ENCODE measurements at regions not wholly inside any gene's neighbourhood (a gene's known extent, or its start where the extent isn't known, plus 50 kb on each side); places are given as distances from the start of the nearest gene placed in this dataset.

DNA sequence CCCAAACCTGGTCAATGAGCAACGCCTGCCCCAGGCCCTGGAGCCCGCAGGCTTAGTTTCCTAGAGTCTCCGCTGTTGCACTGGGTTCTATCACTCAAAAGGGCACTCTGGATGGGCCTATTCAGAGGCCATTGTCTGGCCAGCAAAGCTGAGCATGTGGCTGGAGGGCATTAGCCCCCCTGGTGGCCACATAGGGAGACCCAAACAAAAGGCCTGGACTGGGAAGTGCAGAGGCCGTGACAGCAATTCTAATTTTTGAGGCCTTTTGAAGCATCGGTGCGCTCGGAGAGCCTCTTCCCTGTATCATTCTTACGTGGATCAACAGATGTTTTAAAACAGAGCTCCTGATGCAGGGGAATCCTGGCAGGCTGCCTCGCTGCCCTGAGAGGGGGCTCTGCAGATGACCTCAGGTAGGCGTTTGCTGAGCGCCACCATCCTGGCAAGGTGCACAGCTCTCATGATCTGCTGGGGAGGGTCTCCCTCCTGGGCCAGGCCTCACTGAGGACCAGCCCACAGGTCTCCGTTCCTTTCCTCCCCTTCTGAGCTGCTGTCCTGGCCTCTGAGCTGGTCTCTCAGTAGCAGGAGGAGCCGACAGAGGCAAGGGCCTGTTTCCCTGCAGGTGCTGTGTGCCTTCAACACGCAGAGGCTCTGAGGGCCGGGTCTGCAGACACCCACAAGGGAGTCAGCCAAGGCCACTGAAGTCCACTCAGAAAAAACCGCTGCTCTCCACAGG is 190.5 kb downstream of the URI1 start:
- Histone ChIP-seq H3K4me1 (no peaks in the 10 kb centered on the region), H3K27me3 (no peaks in the 10 kb centered on the region), H3K4me3 (no peak overlapping the region), H3K9me3 (peaks cover 0 to 2% (median 0%) of the 10 kb centered on the region in 12 donors), H3K27ac (no peak overlapping the region), H3K36me3 (no peaks in the 10 kb centered on the region)
- TF ChIP-seq POLR2A (IDR thresholded peaks at IDR 0.05): no peak
- TF ChIP-seq, protein P1, sequence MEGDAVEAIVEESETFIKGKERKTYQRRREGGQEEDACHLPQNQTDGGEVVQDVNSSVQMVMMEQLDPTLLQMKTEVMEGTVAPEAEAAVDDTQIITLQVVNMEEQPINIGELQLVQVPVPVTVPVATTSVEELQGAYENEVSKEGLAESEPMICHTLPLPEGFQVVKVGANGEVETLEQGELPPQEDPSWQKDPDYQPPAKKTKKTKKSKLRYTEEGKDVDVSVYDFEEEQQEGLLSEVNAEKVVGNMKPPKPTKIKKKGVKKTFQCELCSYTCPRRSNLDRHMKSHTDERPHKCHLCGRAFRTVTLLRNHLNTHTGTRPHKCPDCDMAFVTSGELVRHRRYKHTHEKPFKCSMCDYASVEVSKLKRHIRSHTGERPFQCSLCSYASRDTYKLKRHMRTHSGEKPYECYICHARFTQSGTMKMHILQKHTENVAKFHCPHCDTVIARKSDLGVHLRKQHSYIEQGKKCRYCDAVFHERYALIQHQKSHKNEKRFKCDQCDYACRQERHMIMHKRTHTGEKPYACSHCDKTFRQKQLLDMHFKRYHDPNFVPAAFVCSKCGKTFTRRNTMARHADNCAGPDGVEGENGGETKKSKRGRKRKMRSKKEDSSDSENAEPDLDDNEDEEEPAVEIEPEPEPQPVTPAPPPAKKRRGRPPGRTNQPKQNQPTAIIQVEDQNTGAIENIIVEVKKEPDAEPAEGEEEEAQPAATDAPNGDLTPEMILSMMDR (IDR thresholded peaks at IDR 0.05): no peak
- 87 to 91% (median 90%) methylated on average over 15 to 16 of the region's 16 CpGs for WGBS, 4 donors
- DNase-seq: no peak
- ATAC-seq: no peak
- intact Hi-C loops (cut with DNase I): no loop called here

DNA sequence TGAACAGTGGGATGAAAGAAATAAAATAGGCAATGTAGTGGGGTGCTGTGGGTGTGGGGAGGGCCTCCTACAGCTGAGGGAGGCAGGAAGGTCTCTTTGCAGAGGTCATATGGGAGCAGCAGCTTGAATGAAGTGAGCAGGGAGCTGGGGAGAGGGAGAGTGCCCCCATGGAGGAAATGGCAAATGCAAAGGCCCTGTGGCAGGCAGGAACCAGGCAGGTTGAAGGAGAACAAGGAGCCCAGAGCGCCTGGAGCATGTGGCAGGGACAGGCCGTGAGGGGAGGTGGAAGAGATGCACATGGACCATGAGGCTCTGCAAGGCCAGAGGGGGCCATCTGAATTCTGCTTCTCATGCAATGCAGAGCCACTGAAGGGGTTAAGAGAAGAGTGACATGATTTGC is 191.8 kb downstream of the URI1 start:
- Histone ChIP-seq H3K27ac (no peak overlapping the region), H3K4me3 (no peak overlapping the region), H3K27me3 (no peaks in the 10 kb centered on the region), H3K36me3 (no peaks in the 10 kb centered on the region), H3K9me3 (peaks cover 0 to 2% (median 0%) of the 10 kb centered on the region in 12 donors), H3K4me1 (no peaks in the 10 kb centered on the region)
- ATAC-seq (no peak), DNase-seq (no peak)
- intact Hi-C loops (cut with DNase I): no loop called here
- TF ChIP-seq, protein P1 (IDR thresholded peaks at IDR 0.05): no peak
- TF ChIP-seq POLR2A (IDR thresholded peaks at IDR 0.05): no peak
- 82 to 92% (median 87%) methylated on average over 2 of the region's 2 CpGs for WGBS, 4 donors

DNA sequence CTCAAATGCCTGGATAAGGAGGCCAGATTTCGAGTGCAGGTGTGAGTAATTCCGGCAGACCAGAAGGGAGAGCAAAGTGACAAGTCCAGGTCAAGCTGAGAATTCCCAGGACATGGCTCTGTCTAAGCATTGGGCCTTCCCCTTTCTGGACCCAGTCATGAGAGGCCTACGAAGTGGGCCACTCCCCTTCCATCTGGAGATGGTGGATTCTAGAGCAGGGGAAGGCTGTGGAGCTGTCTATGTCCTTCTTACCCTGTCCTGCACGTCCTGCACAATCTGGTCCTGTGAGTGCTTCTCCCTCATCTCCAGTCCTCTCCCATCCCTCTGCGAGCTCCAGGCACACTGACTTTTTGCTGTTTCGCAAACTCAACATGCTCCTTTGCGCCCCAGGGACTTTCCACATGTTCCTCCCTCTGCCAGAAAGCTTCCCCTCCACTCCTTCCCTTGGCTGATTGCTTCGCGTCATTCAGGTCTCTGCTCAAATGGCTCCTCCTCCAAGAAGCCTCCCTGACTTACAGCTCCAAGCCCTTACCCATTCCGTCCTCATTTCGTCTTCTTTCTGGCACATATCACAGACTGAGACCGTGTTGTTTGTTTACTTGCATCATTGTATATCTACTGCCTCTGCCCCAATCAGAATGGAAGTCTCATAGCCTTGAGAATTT is 193.2 kb downstream of the URI1 start:
- 62 to 75% (median 65%) methylated on average over 12 of the region's 12 CpGs for WGBS, 4 donors
- H3K4me1 ChIP-seq: no peaks in the 10 kb centered on the region
- ATAC-seq: no peak
- no peak for TF ChIP-seq POLR2A (IDR thresholded peaks at IDR 0.05)
- TF ChIP-seq, protein P1 (IDR thresholded peaks at IDR 0.05): no peak
- H3K36me3 ChIP-seq: no peaks in the 10 kb centered on the region
- H3K27ac ChIP-seq: no peak overlapping the region
- no peaks in the 10 kb centered on the region for H3K27me3 ChIP-seq
- DNase-seq: no peak
- H3K9me3 ChIP-seq: no peaks in the 10 kb centered on the region
- intact Hi-C loops (cut with DNase I): no loop called here
- no peak overlapping the region for H3K4me3 ChIP-seq

DNA sequence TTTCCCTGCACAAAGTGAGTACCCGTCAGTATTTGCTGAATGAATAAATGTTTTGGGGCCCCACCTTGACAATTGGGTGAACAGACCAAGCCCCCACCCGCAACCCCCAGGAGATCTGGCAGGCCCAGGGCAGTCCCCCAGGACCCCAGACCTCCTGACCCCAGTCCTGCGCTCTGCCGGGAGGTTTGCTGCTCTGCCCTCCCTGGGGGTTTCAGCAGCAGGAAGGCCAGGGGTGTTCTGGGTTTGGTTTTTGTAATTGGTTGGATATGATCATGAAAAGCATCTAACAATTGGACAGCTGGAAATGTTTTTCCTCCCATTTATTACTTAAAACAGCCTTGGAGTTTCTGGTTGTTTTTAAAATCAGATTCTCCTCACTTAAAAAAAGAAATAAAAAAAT is 193.8 kb downstream of the URI1 start:
- ATAC-seq (no peak), DNase-seq (no peak)
- no peaks in the 10 kb centered on the region for H3K36me3 ChIP-seq
- 48 to 71% (median 68%) methylated on average over 2 to 4 of the region's 4 CpGs for WGBS, 4 donors
- intact Hi-C loops (cut with DNase I): no loop called here
- no peak overlapping the region for H3K27ac ChIP-seq
- no peaks in the 10 kb centered on the region for H3K27me3 ChIP-seq
- TF ChIP-seq POLR2A (IDR thresholded peaks at IDR 0.05): no peak
- TF ChIP-seq, protein P1 (IDR thresholded peaks at IDR 0.05): no peak
- no peaks in the 10 kb centered on the region for H3K4me1 ChIP-seq
- H3K4me3 ChIP-seq: no peak overlapping the region
- H3K9me3 ChIP-seq: no peaks in the 10 kb centered on the region

All from heart left ventricle (tissue), 16 donors.